Osteoblast (primary cell): ENCODE measurements at regions not wholly inside any gene's neighbourhood (a gene's known extent, or its start where the extent isn't known, plus 50 kb on each side); places are given as distances from the start of the nearest gene placed in this dataset.

ENCODE experiments used
- DNase-seq: peaks from one replicate; pipeline ENCODE4 v3.0.0; 2011; ENCODE audit warnings: low spot score, mixed read lengths; ENCODE audit not compliant: insufficient read length; ENCODE audit errors: missing footprints
- H2AFZ ChIP-seq: 2 replicates; pipeline ENCODE4 v1.6.0; 2011; ENCODE audit warnings: mild to moderate bottlenecking, low read length
- H3K27ac ChIP-seq: 2 replicates; pipeline ENCODE4 v1.5.1; 2011; ENCODE audit warnings: mild to moderate bottlenecking, low read depth, low read length, moderate library complexity
- H3K27me3 ChIP-seq: 2 replicates; pipeline ENCODE4 v1.6.0; 2012; ENCODE audit warnings: mild to moderate bottlenecking, control low read depth, inconsistent platforms, low read length, moderate library complexity; ENCODE audit not compliant: insufficient read depth
- H3K36me3 ChIP-seq: 2 replicates; pipeline ENCODE4 v1.5.1; 2011; ENCODE audit warnings: mild to moderate bottlenecking, low read length, control low read depth, moderate library complexity; ENCODE audit not compliant: insufficient read depth
- H3K4me1 ChIP-seq: 2 replicates; pipeline ENCODE4 v1.5.1; 2011; ENCODE audit warnings: mild to moderate bottlenecking, low read length, control low read depth, moderate library complexity; ENCODE audit not compliant: insufficient read depth
- H3K4me2 ChIP-seq: 2 replicates; pipeline ENCODE4 v1.6.0; 2011; ENCODE audit warnings: mild to moderate bottlenecking, low read length; ENCODE audit not compliant: insufficient read depth
- H3K4me3 ChIP-seq: fragments of 200-600 bp; sonication (generic); 3 replicates; pipeline ENCODE4 v1.5.1; 2012; ENCODE audit warnings: mild to moderate bottlenecking, low read length, inconsistent platforms; ENCODE audit not compliant: insufficient read depth
- H3K79me2 ChIP-seq: 2 replicates; pipeline ENCODE4 v1.6.0; 2012; ENCODE audit warnings: mild to moderate bottlenecking, low read length, control low read depth, inconsistent platforms; ENCODE audit not compliant: insufficient read depth
- H3K9me3 ChIP-seq: 2 replicates; pipeline ENCODE4 v1.5.1; 2011; ENCODE audit warnings: low read depth, low read length, control low read depth
- H4K20me1 ChIP-seq: 2 replicates; pipeline ENCODE4 v1.6.0; 2012; ENCODE audit warnings: mild to moderate bottlenecking, low read length, control low read depth; ENCODE audit not compliant: insufficient read depth
- CTCF ChIP-seq: IDR thresholded peaks from 2 replicates; pipeline ENCODE4 v1.5.1; 2011; ENCODE audit warnings: mild to moderate bottlenecking, low read depth, low read length, moderate library complexity; ENCODE audit errors: extremely low read depth

GRCh38 chr2:180358458-180358857 is 351.4 kb upstream of the CWC22 start:
- H3K9me3 ChIP-seq, result no peaks in the 10 kb centered on the region
- H3K27ac ChIP-seq, result no peak overlapping the region
- DNase-seq, result no peak
- no peaks in the 10 kb centered on the region for H3K27me3 ChIP-seq
- no peaks in the 10 kb centered on the region for H3K4me1 ChIP-seq
- no peaks in the 10 kb centered on the region for H4K20me1 ChIP-seq
- H3K36me3 ChIP-seq, result no peaks in the 10 kb centered on the region
- H2AFZ ChIP-seq, result no peak overlapping the region
- no peaks in the 10 kb centered on the region for H3K79me2 ChIP-seq
- no peak for TF ChIP-seq CTCF
- no peak overlapping the region for H3K4me2 ChIP-seq
- no peak overlapping the region for H3K4me3 ChIP-seq

GRCh38 chr2:180356676-180357075 is 349.6 kb upstream of the CWC22 start:
- H3K27me3 ChIP-seq, result no peaks in the 10 kb centered on the region
- no peaks in the 10 kb centered on the region for H3K36me3 ChIP-seq
- no peak for DNase-seq
- H3K9me3 ChIP-seq, result no peaks in the 10 kb centered on the region
- no peak overlapping the region for H3K27ac ChIP-seq
- no peak for TF ChIP-seq CTCF
- H3K4me1 ChIP-seq, result no peaks in the 10 kb centered on the region
- no peak overlapping the region for H3K4me2 ChIP-seq
- no peaks in the 10 kb centered on the region for H3K79me2 ChIP-seq
- H2AFZ ChIP-seq, result no peak overlapping the region
- H4K20me1 ChIP-seq, result no peaks in the 10 kb centered on the region
- no peak overlapping the region for H3K4me3 ChIP-seq

- no peaks in the 10 kb centered on the region for H3K9me3 ChIP-seq
- DNase-seq, result no peak
- no peak overlapping the region for H3K4me3 ChIP-seq
- no peaks in the 10 kb centered on the region for H3K36me3 ChIP-seq
- TF ChIP-seq CTCF, result no peak
- no peaks in the 10 kb centered on the region for H3K79me2 ChIP-seq
- no peaks in the 10 kb centered on the region for H4K20me1 ChIP-seq
- H3K27me3 ChIP-seq, result no peaks in the 10 kb centered on the region
- H2AFZ ChIP-seq, result no peak overlapping the region
- no peak overlapping the region for H3K4me2 ChIP-seq
- H3K4me1 ChIP-seq, result no peaks in the 10 kb centered on the region
- no peak overlapping the region for H3K27ac ChIP-seq
Measured at GRCh38 chr2:180352620-180353019, 345.5 kb upstream of the CWC22 start.

- H3K4me3 ChIP-seq, result no peak overlapping the region
- no peaks in the 10 kb centered on the region for H4K20me1 ChIP-seq
- no peaks in the 10 kb centered on the region for H3K27me3 ChIP-seq
- H3K27ac ChIP-seq, result no peak overlapping the region
- no peak overlapping the region for H3K4me2 ChIP-seq
- H2AFZ ChIP-seq, result no peak overlapping the region
- no peak for DNase-seq
- H3K4me1 ChIP-seq, result no peaks in the 10 kb centered on the region
- TF ChIP-seq CTCF, result no peak
- H3K9me3 ChIP-seq, result no peaks in the 10 kb centered on the region
- no peaks in the 10 kb centered on the region for H3K79me2 ChIP-seq
- no peaks in the 10 kb centered on the region for H3K36me3 ChIP-seq
Measured at GRCh38 chr2:180349809-180350208, 342.7 kb upstream of the CWC22 start.
